ENCODE measurements at regions not wholly inside any gene's neighbourhood (a gene's known extent, or its start where the extent isn't known, plus 50 kb on each side); places are given as distances from the start of the nearest gene placed in this dataset.
A peak's percentile ranks its signal among the peaks of the same experiment; 100 is the strongest.

DNA sequence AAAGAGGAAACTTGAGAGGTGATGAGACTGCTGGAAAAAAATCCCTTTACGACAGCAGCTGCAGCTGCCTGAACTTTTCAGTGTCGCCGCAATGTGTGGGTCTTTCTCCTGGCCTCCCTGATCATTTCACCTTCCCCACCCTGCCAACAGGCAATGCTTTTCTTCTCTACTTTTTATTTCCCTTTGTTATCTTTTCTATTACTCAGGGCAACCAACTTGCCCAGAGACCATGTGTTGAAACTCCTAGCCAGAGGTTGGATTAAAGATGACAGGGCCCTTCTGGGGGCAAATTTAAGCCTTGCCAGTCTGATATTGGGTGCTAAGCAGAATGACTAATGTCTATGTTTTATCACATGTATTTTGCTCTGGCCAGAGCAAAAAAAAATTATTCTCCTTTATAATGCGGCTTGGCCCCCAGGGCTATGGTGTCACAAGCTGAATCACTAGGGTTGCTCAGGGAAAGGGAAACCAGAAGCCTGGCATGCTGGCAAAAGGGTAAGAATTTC lies 51.5 kb upstream of the CFAP20DC start:
- TF ChIP-seq, protein P1, sequence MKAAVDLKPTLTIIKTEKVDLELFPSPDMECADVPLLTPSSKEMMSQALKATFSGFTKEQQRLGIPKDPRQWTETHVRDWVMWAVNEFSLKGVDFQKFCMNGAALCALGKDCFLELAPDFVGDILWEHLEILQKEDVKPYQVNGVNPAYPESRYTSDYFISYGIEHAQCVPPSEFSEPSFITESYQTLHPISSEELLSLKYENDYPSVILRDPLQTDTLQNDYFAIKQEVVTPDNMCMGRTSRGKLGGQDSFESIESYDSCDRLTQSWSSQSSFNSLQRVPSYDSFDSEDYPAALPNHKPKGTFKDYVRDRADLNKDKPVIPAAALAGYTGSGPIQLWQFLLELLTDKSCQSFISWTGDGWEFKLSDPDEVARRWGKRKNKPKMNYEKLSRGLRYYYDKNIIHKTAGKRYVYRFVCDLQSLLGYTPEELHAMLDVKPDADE (IDR thresholded peaks at IDR 0.05) = no peak
- TF ChIP-seq JUNB (IDR thresholded peaks at IDR 0.05; ENCODE audit: unreplicated experiment) (no peak), POLR2AphosphoS5 (IDR thresholded peaks at IDR 0.05; ENCODE audit: low read depth) (no peak), EZH2 (IDR thresholded peaks at IDR 0.05; ENCODE audit: low read depth, unreplicated experiment) (no peak), EZH2phosphoT487 (IDR thresholded peaks at IDR 0.05; ENCODE audit: unreplicated experiment) (no peak), ZNF331 (CRISPR knock-in tag; IDR thresholded peaks at IDR 0.05; ENCODE audit: low read depth) (no peak), NANOG (IDR thresholded peaks at IDR 0.05; ENCODE audit: borderline replicate concordance) (no peak), CREB1 (CRISPR knock-in tag; IDR thresholded peaks at IDR 0.05; ENCODE audit: low read depth) (no peak), ZNF114 (CRISPR knock-in tag; IDR thresholded peaks at IDR 0.05) (no peak), STAT1 (IDR thresholded peaks at IDR 0.05; ENCODE audit: unreplicated experiment) (no peak)
- TF ChIP-seq, protein P2, sequence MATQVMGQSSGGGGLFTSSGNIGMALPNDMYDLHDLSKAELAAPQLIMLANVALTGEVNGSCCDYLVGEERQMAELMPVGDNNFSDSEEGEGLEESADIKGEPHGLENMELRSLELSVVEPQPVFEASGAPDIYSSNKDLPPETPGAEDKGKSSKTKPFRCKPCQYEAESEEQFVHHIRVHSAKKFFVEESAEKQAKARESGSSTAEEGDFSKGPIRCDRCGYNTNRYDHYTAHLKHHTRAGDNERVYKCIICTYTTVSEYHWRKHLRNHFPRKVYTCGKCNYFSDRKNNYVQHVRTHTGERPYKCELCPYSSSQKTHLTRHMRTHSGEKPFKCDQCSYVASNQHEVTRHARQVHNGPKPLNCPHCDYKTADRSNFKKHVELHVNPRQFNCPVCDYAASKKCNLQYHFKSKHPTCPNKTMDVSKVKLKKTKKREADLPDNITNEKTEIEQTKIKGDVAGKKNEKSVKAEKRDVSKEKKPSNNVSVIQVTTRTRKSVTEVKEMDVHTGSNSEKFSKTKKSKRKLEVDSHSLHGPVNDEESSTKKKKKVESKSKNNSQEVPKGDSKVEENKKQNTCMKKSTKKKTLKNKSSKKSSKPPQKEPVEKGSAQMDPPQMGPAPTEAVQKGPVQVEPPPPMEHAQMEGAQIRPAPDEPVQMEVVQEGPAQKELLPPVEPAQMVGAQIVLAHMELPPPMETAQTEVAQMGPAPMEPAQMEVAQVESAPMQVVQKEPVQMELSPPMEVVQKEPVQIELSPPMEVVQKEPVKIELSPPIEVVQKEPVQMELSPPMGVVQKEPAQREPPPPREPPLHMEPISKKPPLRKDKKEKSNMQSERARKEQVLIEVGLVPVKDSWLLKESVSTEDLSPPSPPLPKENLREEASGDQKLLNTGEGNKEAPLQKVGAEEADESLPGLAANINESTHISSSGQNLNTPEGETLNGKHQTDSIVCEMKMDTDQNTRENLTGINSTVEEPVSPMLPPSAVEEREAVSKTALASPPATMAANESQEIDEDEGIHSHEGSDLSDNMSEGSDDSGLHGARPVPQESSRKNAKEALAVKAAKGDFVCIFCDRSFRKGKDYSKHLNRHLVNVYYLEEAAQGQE (IDR thresholded peaks at IDR 0.05; ENCODE audit: unreplicated experiment) = no peak
- TF ChIP-seq, protein P3, sequence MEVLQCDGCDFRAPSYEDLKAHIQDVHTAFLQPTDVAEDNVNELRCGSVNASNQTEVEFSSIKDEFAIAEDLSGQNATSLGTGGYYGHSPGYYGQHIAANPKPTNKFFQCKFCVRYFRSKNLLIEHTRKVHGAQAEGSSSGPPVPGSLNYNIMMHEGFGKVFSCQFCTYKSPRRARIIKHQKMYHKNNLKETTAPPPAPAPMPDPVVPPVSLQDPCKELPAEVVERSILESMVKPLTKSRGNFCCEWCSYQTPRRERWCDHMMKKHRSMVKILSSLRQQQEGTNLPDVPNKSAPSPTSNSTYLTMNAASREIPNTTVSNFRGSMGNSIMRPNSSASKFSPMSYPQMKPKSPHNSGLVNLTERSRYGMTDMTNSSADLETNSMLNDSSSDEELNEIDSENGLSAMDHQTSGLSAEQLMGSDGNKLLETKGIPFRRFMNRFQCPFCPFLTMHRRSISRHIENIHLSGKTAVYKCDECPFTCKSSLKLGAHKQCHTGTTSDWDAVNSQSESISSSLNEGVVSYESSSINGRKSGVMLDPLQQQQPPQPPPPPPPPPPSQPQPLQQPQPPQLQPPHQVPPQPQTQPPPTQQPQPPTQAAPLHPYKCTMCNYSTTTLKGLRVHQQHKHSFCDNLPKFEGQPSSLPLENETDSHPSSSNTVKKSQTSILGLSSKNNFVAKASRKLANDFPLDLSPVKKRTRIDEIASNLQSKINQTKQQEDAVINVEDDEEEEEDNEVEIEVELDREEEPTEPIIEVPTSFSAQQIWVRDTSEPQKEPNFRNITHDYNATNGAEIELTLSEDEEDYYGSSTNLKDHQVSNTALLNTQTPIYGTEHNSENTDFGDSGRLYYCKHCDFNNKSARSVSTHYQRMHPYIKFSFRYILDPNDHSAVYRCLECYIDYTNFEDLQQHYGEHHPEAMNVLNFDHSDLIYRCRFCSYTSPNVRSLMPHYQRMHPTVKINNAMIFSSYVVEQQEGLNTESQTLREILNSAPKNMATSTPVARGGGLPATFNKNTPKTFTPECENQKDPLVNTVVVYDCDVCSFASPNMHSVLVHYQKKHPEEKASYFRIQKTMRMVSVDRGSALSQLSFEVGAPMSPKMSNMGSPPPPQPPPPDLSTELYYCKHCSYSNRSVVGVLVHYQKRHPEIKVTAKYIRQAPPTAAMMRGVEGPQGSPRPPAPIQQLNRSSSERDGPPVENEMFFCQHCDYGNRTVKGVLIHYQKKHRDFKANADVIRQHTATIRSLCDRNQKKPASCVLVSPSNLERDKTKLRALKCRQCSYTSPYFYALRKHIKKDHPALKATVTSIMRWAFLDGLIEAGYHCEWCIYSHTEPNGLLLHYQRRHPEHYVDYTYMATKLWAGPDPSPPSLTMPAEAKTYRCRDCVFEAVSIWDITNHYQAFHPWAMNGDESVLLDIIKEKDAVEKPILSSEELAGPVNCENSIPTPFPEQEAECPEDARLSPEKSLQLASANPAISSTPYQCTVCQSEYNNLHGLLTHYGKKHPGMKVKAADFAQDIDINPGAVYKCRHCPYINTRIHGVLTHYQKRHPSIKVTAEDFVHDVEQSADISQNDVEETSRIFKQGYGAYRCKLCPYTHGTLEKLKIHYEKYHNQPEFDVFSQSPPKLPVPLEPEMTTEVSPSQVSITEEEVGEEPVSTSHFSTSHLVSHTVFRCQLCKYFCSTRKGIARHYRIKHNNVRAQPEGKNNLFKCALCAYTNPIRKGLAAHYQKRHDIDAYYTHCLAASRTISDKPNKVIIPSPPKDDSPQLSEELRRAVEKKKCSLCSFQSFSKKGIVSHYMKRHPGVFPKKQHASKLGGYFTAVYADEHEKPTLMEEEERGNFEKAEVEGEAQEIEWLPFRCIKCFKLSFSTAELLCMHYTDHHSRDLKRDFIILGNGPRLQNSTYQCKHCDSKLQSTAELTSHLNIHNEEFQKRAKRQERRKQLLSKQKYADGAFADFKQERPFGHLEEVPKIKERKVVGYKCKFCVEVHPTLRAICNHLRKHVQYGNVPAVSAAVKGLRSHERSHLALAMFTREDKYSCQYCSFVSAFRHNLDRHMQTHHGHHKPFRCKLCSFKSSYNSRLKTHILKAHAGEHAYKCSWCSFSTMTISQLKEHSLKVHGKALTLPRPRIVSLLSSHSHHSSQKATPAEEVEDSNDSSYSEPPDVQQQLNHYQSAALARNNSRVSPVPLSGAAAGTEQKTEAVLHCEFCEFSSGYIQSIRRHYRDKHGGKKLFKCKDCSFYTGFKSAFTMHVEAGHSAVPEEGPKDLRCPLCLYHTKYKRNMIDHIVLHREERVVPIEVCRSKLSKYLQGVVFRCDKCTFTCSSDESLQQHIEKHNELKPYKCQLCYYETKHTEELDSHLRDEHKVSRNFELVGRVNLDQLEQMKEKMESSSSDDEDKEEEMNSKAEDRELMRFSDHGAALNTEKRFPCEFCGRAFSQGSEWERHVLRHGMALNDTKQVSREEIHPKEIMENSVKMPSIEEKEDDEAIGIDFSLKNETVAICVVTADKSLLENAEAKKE (CRISPR knock-in tag; IDR thresholded peaks at IDR 0.05) = no peak
- TF ChIP-seq, protein P4, sequence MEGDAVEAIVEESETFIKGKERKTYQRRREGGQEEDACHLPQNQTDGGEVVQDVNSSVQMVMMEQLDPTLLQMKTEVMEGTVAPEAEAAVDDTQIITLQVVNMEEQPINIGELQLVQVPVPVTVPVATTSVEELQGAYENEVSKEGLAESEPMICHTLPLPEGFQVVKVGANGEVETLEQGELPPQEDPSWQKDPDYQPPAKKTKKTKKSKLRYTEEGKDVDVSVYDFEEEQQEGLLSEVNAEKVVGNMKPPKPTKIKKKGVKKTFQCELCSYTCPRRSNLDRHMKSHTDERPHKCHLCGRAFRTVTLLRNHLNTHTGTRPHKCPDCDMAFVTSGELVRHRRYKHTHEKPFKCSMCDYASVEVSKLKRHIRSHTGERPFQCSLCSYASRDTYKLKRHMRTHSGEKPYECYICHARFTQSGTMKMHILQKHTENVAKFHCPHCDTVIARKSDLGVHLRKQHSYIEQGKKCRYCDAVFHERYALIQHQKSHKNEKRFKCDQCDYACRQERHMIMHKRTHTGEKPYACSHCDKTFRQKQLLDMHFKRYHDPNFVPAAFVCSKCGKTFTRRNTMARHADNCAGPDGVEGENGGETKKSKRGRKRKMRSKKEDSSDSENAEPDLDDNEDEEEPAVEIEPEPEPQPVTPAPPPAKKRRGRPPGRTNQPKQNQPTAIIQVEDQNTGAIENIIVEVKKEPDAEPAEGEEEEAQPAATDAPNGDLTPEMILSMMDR (conservative IDR thresholded peaks at IDR 0.05; ENCODE audit: low read depth in 2 of 2) = no peak
- no peaks in the 10 kb centered on the region for H3K36me3 Mint-ChIP-seq (ENCODE audit: low read depth)
- no peaks in the 10 kb centered on the region for H3K79me2 ChIP-seq (replicated peaks; ENCODE audit: insufficient read depth)
- no peak for ATAC-seq
- no peaks in the 10 kb centered on the region; the same call in 1 of the 2 replicates for H3K9me2 ChIP-seq (ENCODE audit: insufficient read depth)
- no peak overlapping the region for H3K27ac ChIP-seq (ENCODE audit: low read depth)
- no peak overlapping the region for H3K4me3 ChIP-seq
- H3K4me2 ChIP-seq = no peak overlapping the region
- no peaks in the 10 kb centered on the region; the same call in 2 of the 3 replicates for H3K9me3 Mint-ChIP-seq
- H3K27me3 ChIP-seq (ENCODE audit: insufficient read depth) = no peaks in the 10 kb centered on the region
- no peaks in the 10 kb centered on the region for H3F3A ChIP-seq (replicated peaks; ENCODE audit: low read depth)
- no peak overlapping the region for H3K27ac Mint-ChIP-seq
- DNase-seq (ENCODE audit: low spot score) = no peak
- H3K4me1 Mint-ChIP-seq = peaks cover 14% of the 10 kb centered on the region
- no peak overlapping the region for H3K4me3 Mint-ChIP-seq
- H3K27me3 Mint-ChIP-seq (ENCODE audit: insufficient read depth, low read depth, poor library complexity) = peaks cover 7% of the 10 kb centered on the region
- no peaks in the 10 kb centered on the region for H3K36me3 ChIP-seq (ENCODE audit: insufficient read depth)
- H4K20me1 ChIP-seq (replicated peaks; ENCODE audit: insufficient read depth) = no peaks in the 10 kb centered on the region
- peak overlapping the region; percentile 59; the same call in 1 of the 2 replicates for H2AFZ ChIP-seq
- peaks cover 4% of the 10 kb centered on the region for H3K4me1 ChIP-seq (ENCODE audit: insufficient read depth)
